SK-N-SH treated with all-trans-retinoic acid at 6 μM for 48 hours (cell line): ENCODE measurements at regions not wholly inside any gene's neighbourhood (a gene's known extent, or its start where the extent isn't known, plus 50 kb on each side); places are given as distances from the start of the nearest gene placed in this dataset.

ENCODE experiments used
- ATAC-seq: fragments of 200-7000 bp; cut with Tn5 transposase; 3 replicates; pipeline ENCODE4 v1.9.1; 2020; ENCODE audit warnings: mild to moderate bottlenecking, moderate library complexity
- ARNTL ChIP-seq: fragments of 450-650 bp; formaldehyde crosslinking; IDR thresholded peaks from 2 replicates; pipeline ENCODE4 v1.5.0; 2020; ENCODE audit warnings: low read depth, mild to moderate bottlenecking, moderate library complexity, borderline replicate concordance
- BACH2 ChIP-seq: fragments of 250-450 bp; sonication (Bioruptor Pico); IDR thresholded peaks from 2 replicates; pipeline ENCODE4 v1.9.0; 2021; ENCODE audit warnings: mild to moderate bottlenecking, borderline replicate concordance
- CREB5 ChIP-seq: fragments of 250-450 bp; sonication (Bioruptor Pico); IDR thresholded peaks from 2 replicates; pipeline ENCODE4 v1.5.1; 2020; ENCODE audit warnings: low read depth, mild to moderate bottlenecking, moderate library complexity
- CSDC2 ChIP-seq: fragments of 250-450 bp; sonication (Bioruptor Pico); IDR thresholded peaks from 2 replicates; pipeline ENCODE4 v1.5.0; 2020; ENCODE audit warnings: mild to moderate bottlenecking, moderate library complexity
- CSRNP3 ChIP-seq: fragments of 250-450 bp; sonication (Bioruptor Pico); IDR thresholded peaks from 2 replicates; pipeline ENCODE4 v1.5.1; 2021; ENCODE audit warnings: mild to moderate bottlenecking, moderate library complexity
- ESRRG ChIP-seq: fragments of 250-450 bp; sonication (Bioruptor Pico); IDR thresholded peaks from 2 replicates; pipeline ENCODE4 v1.6.1; 2021; ENCODE audit warnings: mild to moderate bottlenecking
- GLIS3 ChIP-seq: fragments of 250-450 bp; sonication (Bioruptor Pico); IDR thresholded peaks from 2 replicates; pipeline ENCODE4 v1.5.0; 2020; ENCODE audit warnings: mild to moderate bottlenecking, moderate library complexity
- ISL1 ChIP-seq: fragments of 250-450 bp; sonication (Bioruptor Pico); IDR thresholded peaks from 2 replicates; pipeline ENCODE4 v2.1.2; 2022; ENCODE audit warnings: mild to moderate bottlenecking, moderate library complexity
- OSR1 ChIP-seq: fragments of 250-450 bp; sonication (Bioruptor Pico); IDR thresholded peaks from 2 replicates; pipeline ENCODE4 v1.8.0; 2022; ENCODE audit warnings: moderate library complexity, mild to moderate bottlenecking, inconsistent platforms
- PATZ1 ChIP-seq: fragments of 250-450 bp; sonication (Bioruptor Pico); IDR thresholded peaks from 2 replicates; pipeline ENCODE4 v1.8.0; 2020; ENCODE audit warnings: mild to moderate bottlenecking, moderate library complexity, borderline replicate concordance
- POU6F1 ChIP-seq: fragments of 250-450 bp; sonication (Bioruptor Pico); IDR thresholded peaks from 2 replicates; pipeline ENCODE4 v1.8.0; 2021; ENCODE audit warnings: low read depth, mild to moderate bottlenecking, moderate library complexity, borderline replicate concordance
- PPARA ChIP-seq: fragments of 250-450 bp; sonication (Bioruptor Pico); IDR thresholded peaks from 2 replicates; pipeline ENCODE4 v1.5.0; 2020; ENCODE audit warnings: mild to moderate bottlenecking, borderline replicate concordance
- RARB ChIP-seq: fragments of 250-450 bp; sonication (Bioruptor Pico); IDR thresholded peaks from 2 replicates; pipeline ENCODE4 v1.8.0; 2021; ENCODE audit warnings: mild to moderate bottlenecking, moderate library complexity
- SNAI2 ChIP-seq: fragments of 250-450 bp; sonication (Bioruptor Pico); IDR thresholded peaks from 2 replicates; pipeline ENCODE4 v1.5.0; 2020; ENCODE audit warnings: mild to moderate bottlenecking, moderate library complexity
- TCF4 ChIP-seq: fragments of 250-450 bp; sonication (Bioruptor Pico); IDR thresholded peaks from 2 replicates; pipeline ENCODE4 v1.8.0; 2021; ENCODE audit warnings: mild to moderate bottlenecking, moderate library complexity, borderline replicate concordance
- TOX ChIP-seq: fragments of 250-450 bp; sonication (Bioruptor Pico); IDR thresholded peaks from 2 replicates; pipeline ENCODE4 v1.8.0; 2021; ENCODE audit warnings: mild to moderate bottlenecking, moderate library complexity, borderline replicate concordance
- ZC3H10 ChIP-seq: fragments of 250-450 bp; sonication (Bioruptor Pico); IDR thresholded peaks from 2 replicates; pipeline ENCODE4 v1.5.1; 2021; ENCODE audit warnings: mild to moderate bottlenecking, moderate library complexity
- ZFP3 ChIP-seq: fragments of 250-450 bp; sonication (Bioruptor Pico); IDR thresholded peaks from 2 replicates; pipeline ENCODE4 v1.5.0; 2020; ENCODE audit warnings: mild to moderate bottlenecking, moderate library complexity
- ZFP30 ChIP-seq: fragments of 450-650 bp; formaldehyde crosslinking; IDR thresholded peaks from 2 replicates; pipeline ENCODE4 v1.5.0; 2022; ENCODE audit warnings: mild to moderate bottlenecking, moderate library complexity
- ZNF565 ChIP-seq: fragments of 450-650 bp; formaldehyde crosslinking; conservative IDR thresholded peaks from 2 replicates; pipeline ENCODE4 v1.5.0; 2020; ENCODE audit warnings: low read depth, mild to moderate bottlenecking, moderate library complexity
- ZNF70 ChIP-seq: fragments of 450-650 bp; formaldehyde crosslinking; IDR thresholded peaks from 2 replicates; pipeline ENCODE4 v1.5.0; 2020; ENCODE audit warnings: mild to moderate bottlenecking, moderate library complexity
- ZNF8 ChIP-seq: fragments of 450-650 bp; formaldehyde crosslinking; IDR thresholded peaks from 2 replicates; pipeline ENCODE4 v1.5.0; 2020; ENCODE audit warnings: mild to moderate bottlenecking, moderate library complexity

- no peak for ATAC-seq
- TF ChIP-seq POU6F1 (CRISPR knock-in tag) (no peak), BACH2 (CRISPR knock-in tag) (no peak), CREB5 (CRISPR knock-in tag) (no peak), CSDC2 (CRISPR knock-in tag) (no peak), ZNF8 (CRISPR knock-in tag) (no peak), TOX (CRISPR knock-in tag) (no peak), TCF4 (CRISPR knock-in tag) (no peak), CSRNP3 (CRISPR knock-in tag) (no peak), ZFP3 (CRISPR knock-in tag) (no peak), ZNF70 (CRISPR knock-in tag) (no peak), ZC3H10 (CRISPR knock-in tag) (no peak), ZNF565 (CRISPR knock-in tag) (no peak), ESRRG (CRISPR knock-in tag) (no peak), ISL1 (CRISPR knock-in tag) (no peak), RARB (CRISPR knock-in tag) (no peak), SNAI2 (CRISPR knock-in tag) (no peak), ZFP30 (CRISPR knock-in tag) (no peak), GLIS3 (CRISPR knock-in tag) (no peak)
Measured at GRCh38 chr5:41637869-41638268, 127.5 kb upstream of the PLCXD3 start.

GRCh38 chr5:41637424-41637823, 127.0 kb upstream of the PLCXD3 start:
- ATAC-seq: no peak
- TF ChIP-seq ISL1 (CRISPR knock-in tag) (no peak), GLIS3 (CRISPR knock-in tag) (no peak), ESRRG (CRISPR knock-in tag) (no peak), TCF4 (CRISPR knock-in tag) (no peak), ZNF565 (CRISPR knock-in tag) (no peak)

GRCh38 chr5:41636605-41637004, 126.2 kb upstream of the PLCXD3 start:
- no peak for TF ChIP-seq ZFP3 (CRISPR knock-in tag)
- no peak for TF ChIP-seq CSDC2 (CRISPR knock-in tag)
- TF ChIP-seq ZNF565 (CRISPR knock-in tag): no peak
- TF ChIP-seq ESRRG (CRISPR knock-in tag): no peak
- no peak for TF ChIP-seq ZNF70 (CRISPR knock-in tag)
- no peak for TF ChIP-seq POU6F1 (CRISPR knock-in tag)
- no peak for TF ChIP-seq PPARA
- no peak for TF ChIP-seq ZFP30 (CRISPR knock-in tag)
- no peak for TF ChIP-seq ZC3H10 (CRISPR knock-in tag)
- no peak for TF ChIP-seq ZNF8 (CRISPR knock-in tag)
- no peak for TF ChIP-seq TCF4 (CRISPR knock-in tag)
- peak; percentile 93 for ATAC-seq

GRCh38 chr5:41629897-41630296, 119.5 kb upstream of the PLCXD3 start:
- no peak for ATAC-seq
- TF ChIP-seq ZFP3 (CRISPR knock-in tag): no peak
- no peak for TF ChIP-seq CREB5 (CRISPR knock-in tag)
- TF ChIP-seq ISL1 (CRISPR knock-in tag): no peak
- TF ChIP-seq ARNTL: no peak
- TF ChIP-seq PATZ1 (CRISPR knock-in tag): no peak
- TF ChIP-seq ZNF565 (CRISPR knock-in tag): no peak
- no peak for TF ChIP-seq OSR1
- TF ChIP-seq RARB (CRISPR knock-in tag): no peak
- TF ChIP-seq ZC3H10 (CRISPR knock-in tag): no peak
- TF ChIP-seq CSRNP3 (CRISPR knock-in tag): no peak
- TF ChIP-seq CSDC2 (CRISPR knock-in tag): no peak
- no peak for TF ChIP-seq GLIS3 (CRISPR knock-in tag)
- TF ChIP-seq ZFP30 (CRISPR knock-in tag): no peak
- TF ChIP-seq TOX (CRISPR knock-in tag): no peak
- TF ChIP-seq BACH2 (CRISPR knock-in tag): no peak
- no peak for TF ChIP-seq ESRRG (CRISPR knock-in tag)
